ENCODE measurements at regions not wholly inside any gene's neighbourhood (a gene's known extent, or its start where the extent isn't known, plus 50 kb on each side); places are given as distances from the start of the nearest gene placed in this dataset.

GRCh38 chr22:49021926-49022815 is 805.5 kb downstream of the BRD1 start:
- TF ChIP-seq CTCF (IDR thresholded peaks at IDR 0.05; ENCODE audit: low read depth, low read length) = no peak
- DNase-seq (ENCODE audit: extremely low read depth, low read depth) = no peak

GRCh38 chr22:49021131-49021925 is 806.3 kb downstream of the BRD1 start:
- TF ChIP-seq CTCF (IDR thresholded peaks at IDR 0.05; ENCODE audit: low read depth, low read length) = no peak

GRCh38 chr22:49019737-49020713 is 807.6 kb downstream of the BRD1 start:
- TF ChIP-seq CTCF (IDR thresholded peaks at IDR 0.05; ENCODE audit: low read depth, low read length) = no peak

More at GRCh38 chr22:49021131-49021925, 806.3 kb downstream of the BRD1 start:
- no peak for DNase-seq (ENCODE audit: extremely low read depth, low read depth)

DNA sequence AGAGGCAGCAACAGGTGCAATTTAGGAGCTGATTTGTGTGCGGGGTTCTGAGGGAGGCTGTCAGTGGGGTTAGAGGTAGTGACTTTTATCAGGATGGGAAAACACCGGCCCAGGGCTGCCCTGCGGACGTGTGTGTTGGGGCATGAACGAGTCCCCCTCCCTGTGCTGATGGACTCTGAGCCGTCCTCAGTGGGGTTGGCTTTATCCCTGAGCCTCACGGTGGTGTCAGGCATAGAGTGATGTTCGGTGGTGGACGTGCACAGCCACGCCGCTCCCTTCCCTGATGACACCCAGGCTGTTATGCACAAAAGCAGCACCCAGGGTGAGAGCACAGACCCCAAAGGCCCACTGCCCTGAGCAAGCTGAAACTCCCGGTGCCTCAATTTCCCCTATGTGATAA is 809.1 kb downstream of the BRD1 start:
- TF ChIP-seq CTCF (IDR thresholded peaks at IDR 0.05; ENCODE audit: low read depth, low read length) = no peak
- no peak for DNase-seq (ENCODE audit: extremely low read depth, low read depth)

More at GRCh38 chr22:49019737-49020713, 807.6 kb downstream of the BRD1 start:
- no peak for DNase-seq (ENCODE audit: extremely low read depth, low read depth)

- TF ChIP-seq CTCF (IDR thresholded peaks at IDR 0.05; ENCODE audit: low read depth, low read length) = no peak
- no peak for DNase-seq (ENCODE audit: extremely low read depth, low read depth)
Measured at GRCh38 chr22:49017482-49018329, 810.0 kb downstream of the BRD1 start.

DNA sequence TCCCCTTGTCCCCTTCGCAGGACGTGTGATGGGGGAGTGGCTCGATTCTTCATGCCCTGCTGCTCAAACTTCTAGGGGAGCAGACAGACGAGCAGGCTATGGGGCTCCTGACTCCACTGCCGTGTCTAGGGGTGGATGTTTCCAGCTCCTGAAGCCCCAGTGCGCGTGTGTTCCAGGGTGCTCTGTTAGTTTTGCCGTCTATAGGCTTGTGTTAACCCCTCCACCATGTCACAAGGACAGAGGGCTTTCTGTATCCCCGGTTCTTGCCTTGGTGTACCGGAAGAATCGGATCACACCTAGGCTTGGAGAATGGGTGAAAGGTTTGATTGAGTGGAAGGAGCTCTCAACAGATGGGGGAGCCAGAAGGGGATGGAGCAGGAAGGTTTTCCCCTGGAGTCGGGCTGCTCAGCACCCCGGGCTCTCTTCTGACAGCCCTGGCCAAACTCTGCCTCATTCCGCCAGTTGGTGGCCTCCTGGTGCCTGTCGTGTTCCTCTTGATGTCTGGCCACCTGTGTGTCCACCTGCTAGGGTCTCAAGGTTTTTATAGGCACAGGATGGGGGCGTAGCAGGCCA is 810.7 kb downstream of the BRD1 start:
- TF ChIP-seq CTCF (IDR thresholded peaks at IDR 0.05; ENCODE audit: low read depth, low read length) = no peak
- no peak for DNase-seq (ENCODE audit: extremely low read depth, low read depth)
